OCI-M2 (cell line): ENCODE measurements at regions not wholly inside any gene's neighbourhood (a gene's known extent, or its start where the extent isn't known, plus 50 kb on each side); places are given as distances from the start of the nearest gene placed in this dataset.

ENCODE experiments used
- DNase-seq: peaks from one replicate; lab custom pipeline; 2025; ENCODE audit not compliant: unreplicated experiment; lab: John Stamatoyannopoulos, UW

- no peak for DNase-seq
These were observed 750.7 kb upstream of the GCFC2 start for GRCh38 chr2:76461431-76461830.

- no peak for DNase-seq
These were observed 745.2 kb upstream of the GCFC2 start for GRCh38 chr2:76455910-76456309.

- DNase-seq = no peak
These were observed 739.3 kb upstream of the GCFC2 start for GRCh38 chr2:76450024-76450475.

GRCh38 chr2:76448956-76449355 lies 738.2 kb upstream of the GCFC2 start:
- no peak for DNase-seq

GRCh38 chr2:76447294-76447693 lies 736.6 kb upstream of the GCFC2 start:
- no peak for DNase-seq

- DNase-seq = no peak
These were observed 736.2 kb upstream of the GCFC2 start for GRCh38 chr2:76446872-76447271.

GRCh38 chr2:76445880-76446279 lies 735.2 kb upstream of the GCFC2 start:
- DNase-seq = no peak

- DNase-seq = no peak
These were observed 734.0 kb upstream of the GCFC2 start for GRCh38 chr2:76444732-76445131.

GRCh38 chr2:76437564-76437963 lies 726.8 kb upstream of the GCFC2 start:
- no peak for DNase-seq

- DNase-seq = no peak
These were observed 718.7 kb upstream of the GCFC2 start for GRCh38 chr2:76429374-76429773.

- no peak for DNase-seq
These were observed 716.7 kb upstream of the GCFC2 start for GRCh38 chr2:76427452-76427851.

GRCh38 chr2:76415821-76416220 lies 705.1 kb upstream of the GCFC2 start:
- DNase-seq = no peak

GRCh38 chr2:76413436-76413835 lies 702.7 kb upstream of the GCFC2 start:
- no peak for DNase-seq

GRCh38 chr2:76406134-76406855 lies 695.6 kb upstream of the GCFC2 start:
- no peak for DNase-seq

- DNase-seq = no peak
These were observed 682.6 kb upstream of the GCFC2 start for GRCh38 chr2:76393356-76393755.

- no peak for DNase-seq
These were observed 681.0 kb upstream of the GCFC2 start for GRCh38 chr2:76391678-76392077.

- no peak for DNase-seq
These were observed 676.6 kb upstream of the GCFC2 start for GRCh38 chr2:76387294-76387693.

- DNase-seq = no peak
These were observed 675.2 kb upstream of the GCFC2 start for GRCh38 chr2:76385943-76386342.

- DNase-seq = no peak
These were observed 670.9 kb upstream of the GCFC2 start for GRCh38 chr2:76381624-76382023.

- no peak for DNase-seq
These were observed 667.4 kb upstream of the GCFC2 start for GRCh38 chr2:76378140-76378539.

GRCh38 chr2:76341439-76341838 lies 630.7 kb upstream of the GCFC2 start:
- no peak for DNase-seq

- no peak for DNase-seq
These were observed 622.2 kb upstream of the GCFC2 start for GRCh38 chr2:76332871-76333270.

- DNase-seq = no peak
These were observed 620.1 kb upstream of the GCFC2 start for GRCh38 chr2:76330865-76331264.
